ENCODE measurements at regions not wholly inside any gene's neighbourhood (a gene's known extent, or its start where the extent isn't known, plus 50 kb on each side); places are given as distances from the start of the nearest gene placed in this dataset.

- no peak for TF ChIP-seq CTCF (IDR thresholded peaks at IDR 0.05; ENCODE audit: low read length)
- TF ChIP-seq EZH2 (IDR thresholded peaks at IDR 0.05; ENCODE audit: borderline replicate concordance, low read length) = no peak
These were observed 361.1 kb downstream of the MID1IP1 start for GRCh38 chrX:39162322-39162735.
